H9 (cell line): ENCODE measurements at regions not wholly inside any gene's neighbourhood (a gene's known extent, or its start where the extent isn't known, plus 50 kb on each side); places are given as distances from the start of the nearest gene placed in this dataset.

Experiments
- DNase-seq: peaks from one replicate; pipeline ENCODE4 v3.0.0-alpha.2; 2017
- H2AFZ ChIP-seq: one replicate; pipeline ENCODE4 v1.6.1; 2013; ENCODE audit warnings: mild to moderate bottlenecking, low read length, control low read depth, moderate library complexity
- H2AK5ac ChIP-seq: 2 replicates; pipeline ENCODE4 v1.6.1; 2013; ENCODE audit warnings: low read length, control low read depth, mixed read lengths; ENCODE audit not compliant: insufficient read length
- H2BK120ac ChIP-seq: one replicate; pipeline ENCODE4 v1.6.1; 2013; ENCODE audit warnings: low read depth, mild to moderate bottlenecking, low read length, control low read depth, inconsistent platforms; ENCODE audit not compliant: poor library complexity, severe bottlenecking
- H2BK12ac ChIP-seq: 2 replicates; pipeline ENCODE4 v1.6.1; 2013; ENCODE audit warnings: low read length, control low read depth, mixed read lengths, low read depth; ENCODE audit not compliant: insufficient read length
- H2BK15ac ChIP-seq: 2 replicates; pipeline ENCODE4 v1.6.1; 2013; ENCODE audit warnings: low read depth, low read length, control low read depth
- H2BK20ac ChIP-seq: one replicate; pipeline ENCODE4 v1.6.1; 2013; ENCODE audit warnings: low read depth, mild to moderate bottlenecking, low read length, control low read depth, inconsistent platforms; ENCODE audit not compliant: poor library complexity, severe bottlenecking
- H2BK5ac ChIP-seq: 2 replicates; pipeline ENCODE4 v1.6.1; 2013; ENCODE audit warnings: low read length, control low read depth, mixed read lengths; ENCODE audit not compliant: insufficient read length
- H3K14ac ChIP-seq: 2 replicates; pipeline ENCODE4 v1.6.1; 2013; ENCODE audit warnings: low read length, control low read depth; ENCODE audit not compliant: insufficient read depth
- H3K18ac ChIP-seq: 2 replicates; pipeline ENCODE4 v1.6.1; 2013; ENCODE audit warnings: low read depth, mild to moderate bottlenecking, mixed read lengths, low read length, control low read depth; ENCODE audit not compliant: insufficient read length
- H3K23ac ChIP-seq: 2 replicates; pipeline ENCODE4 v1.6.1; 2013; ENCODE audit warnings: low read length, control low read depth, mixed read lengths, low read depth; ENCODE audit not compliant: insufficient read length
- H3K23me2 ChIP-seq: 2 replicates; pipeline ENCODE4 v1.6.1; 2013; ENCODE audit warnings: low read depth, mild to moderate bottlenecking, mixed read lengths, low read length, control low read depth; ENCODE audit not compliant: insufficient read length, poor library complexity, severe bottlenecking
- H3K27ac ChIP-seq: 2 replicates; pipeline ENCODE4 v1.5.1; 2013; ENCODE audit warnings: low read length, control low read depth, mixed read lengths, low read depth; ENCODE audit not compliant: insufficient read length
- H3K27me3 ChIP-seq: 2 replicates; pipeline ENCODE4 v1.6.1; 2013; ENCODE audit warnings: low read length, control low read depth, inconsistent platforms; ENCODE audit not compliant: insufficient read depth
- H3K4ac ChIP-seq: 2 replicates; pipeline ENCODE4 v1.6.1; 2013; ENCODE audit warnings: low read depth, mild to moderate bottlenecking, control low read depth, inconsistent platforms, low read length, moderate library complexity
- H3K4me1 ChIP-seq: 2 replicates; pipeline ENCODE4 v1.6.1; 2013; ENCODE audit warnings: low read length, control low read depth, inconsistent platforms; ENCODE audit not compliant: insufficient read depth
- H3K4me2 ChIP-seq: 2 replicates; pipeline ENCODE4 v1.6.1; 2013; ENCODE audit warnings: low read length, control low read depth, mixed read lengths; ENCODE audit not compliant: insufficient read length, insufficient read depth
- H3K56ac ChIP-seq: 2 replicates; pipeline ENCODE4 v1.6.1; 2013; ENCODE audit warnings: low read depth, mild to moderate bottlenecking, mixed read lengths, low read length, control low read depth; ENCODE audit not compliant: insufficient read length
- H3K79me1 ChIP-seq: 2 replicates; pipeline ENCODE4 v1.6.1; 2013; ENCODE audit warnings: low read depth, mild to moderate bottlenecking, moderate library complexity, low read length, control low read depth, inconsistent platforms; ENCODE audit not compliant: insufficient read depth, poor library complexity, severe bottlenecking
- H3K79me2 ChIP-seq: 2 replicates; pipeline ENCODE4 v1.6.1; 2013; ENCODE audit warnings: low read length, control low read depth, inconsistent platforms; ENCODE audit not compliant: insufficient read depth
- H3K9ac ChIP-seq: 2 replicates; pipeline ENCODE4 v1.6.1; 2013; ENCODE audit warnings: low read length, control low read depth, mixed read lengths; ENCODE audit not compliant: insufficient read length; ENCODE audit errors: extremely low read depth
- H3K9me3 ChIP-seq: one replicate; pipeline ENCODE4 v1.6.1; 2013; ENCODE audit warnings: low read depth, low read length, inconsistent platforms; ENCODE audit not compliant: control insufficient read depth
- H3T11ph ChIP-seq: one replicate; pipeline ENCODE4 v1.6.1; 2013; ENCODE audit warnings: mild to moderate bottlenecking, low read length, control low read depth, inconsistent platforms
- H4K20me1 ChIP-seq: one replicate; pipeline ENCODE4 v1.6.1; 2013; ENCODE audit not compliant: control insufficient read depth, insufficient read length, insufficient read depth
- H4K5ac ChIP-seq: 2 replicates; pipeline ENCODE4 v1.6.1; 2013; ENCODE audit warnings: low read depth, mild to moderate bottlenecking, mixed read lengths, low read length, control low read depth; ENCODE audit not compliant: insufficient read length
- H4K8ac ChIP-seq: replicated peaks from 2 replicates; pipeline ENCODE4 v1.6.1; 2013; ENCODE audit warnings: low read length, control low read depth, mixed read lengths, low read depth; ENCODE audit not compliant: insufficient read length
- H4K91ac ChIP-seq: 2 replicates; pipeline ENCODE4 v1.6.1; 2013; ENCODE audit warnings: low read depth, mild to moderate bottlenecking, moderate library complexity, mixed read lengths, low read length, control low read depth; ENCODE audit not compliant: insufficient read length
- H3K27ac Mint-ChIP-seq, 3 experiments: 2 replicates in 2 of 3; 3 replicates in 1 of 3; pipeline ENCODE4 v1.8.0; 2020 to 2021; ENCODE audit warnings: mixed read lengths in 3 of 3, mild to moderate bottlenecking in 1 of 3, moderate library complexity in 1 of 3
- H3K27me3 Mint-ChIP-seq: 2 replicates; pipeline ENCODE4 v1.8.0; 2021; ENCODE audit warnings: low read depth, mild to moderate bottlenecking, moderate library complexity, mixed read lengths
- H3K36me3 Mint-ChIP-seq, 3 experiments: 2 replicates in 2 of 3; 3 replicates in 1 of 3; pipeline ENCODE4 v1.8.0; 2020 to 2021; ENCODE audit warnings: low read depth in 3 of 3, mixed read lengths in 3 of 3; ENCODE audit not compliant: insufficient read depth in 1 of 3
- H3K4me1 Mint-ChIP-seq, 2 experiments: 2 replicates each; pipeline ENCODE4 v1.8.0; 2020; ENCODE audit warnings: mixed read lengths in 2 of 2
- H3K4me3 Mint-ChIP-seq, 2 experiments: 2 replicates in 1 of 2; 3 replicates in 1 of 2; pipeline ENCODE4 v1.8.0; 2020 to 2021; ENCODE audit warnings: mild to moderate bottlenecking in 2 of 2, mixed read lengths in 2 of 2, moderate library complexity in 1 of 2
- H3K9me3 Mint-ChIP-seq, 2 experiments: 2 replicates in 1 of 2; 3 replicates in 1 of 2; pipeline ENCODE4 v1.8.0; 2020; ENCODE audit warnings: mild to moderate bottlenecking in 2 of 2, mixed read lengths in 2 of 2, moderate library complexity in 1 of 2
- whole genome bisulfite sequencing: extraction: QIAGEN DNeasy Blood & Tissue Kit; methylation state at CpG from one replicate; pipeline ENCODE4 v1.1.7; 2013; ENCODE audit warnings: missing lambda C conversion rate, low lambda C conversion rate, mixed read lengths; ENCODE audit not compliant: insufficient read length; ENCODE audit errors: extremely low coverage; 5-methylcytosine and 5-hydroxymethylcytosine counted together
- TF ChIP-seq, protein P1 (sequence below): fragments of 200-600 bp; sonication (generic); conservative IDR thresholded peaks from 3 replicates; pipeline ENCODE4 v1.8.0; 2021; ENCODE audit warnings: antibody characterized with exemption, mild to moderate bottlenecking

- H3K4ac ChIP-seq = no peak overlapping the region
- no peaks in the 10 kb centered on the region; a peak in 1 of 5 replicates for H3K9me3 Mint-ChIP-seq
- H2BK120ac ChIP-seq = no peak overlapping the region
- no peak overlapping the region for H3K27ac Mint-ChIP-seq
- no peaks in the 10 kb centered on the region for H3K79me1 ChIP-seq
- no peak overlapping the region for H3K56ac ChIP-seq
- H3K23ac ChIP-seq = no peak overlapping the region
- peaks cover 10% of the 10 kb centered on the region for H3K27me3 Mint-ChIP-seq
- H4K91ac ChIP-seq = no peak overlapping the region
- H3K36me3 Mint-ChIP-seq = no peaks in the 10 kb centered on the region
- no peak overlapping the region for H3K18ac ChIP-seq
- WGBS = no CpG with 5 or more reads among the region's 5 CpGs
- H3K4me1 Mint-ChIP-seq = peaks cover 17 to 20% of the 10 kb centered on the region in 2 experiments
- H3K4me2 ChIP-seq = no peak overlapping the region
- H3T11ph ChIP-seq = no peak overlapping the region
- no peak overlapping the region for H4K5ac ChIP-seq
- no peaks in the 10 kb centered on the region for H3K23me2 ChIP-seq
- DNase-seq = no peak
- no peak overlapping the region for H2BK20ac ChIP-seq
- no peak overlapping the region for H2BK15ac ChIP-seq
- H3K79me2 ChIP-seq = no peaks in the 10 kb centered on the region
- H3K4me1 ChIP-seq = peaks cover 9% of the 10 kb centered on the region; the same call in 1 of the 2 replicates
- no peak overlapping the region for H3K4me3 Mint-ChIP-seq
- no peak overlapping the region for H4K8ac ChIP-seq
- H3K9ac ChIP-seq = no peak overlapping the region
- no peak overlapping the region for H2BK5ac ChIP-seq
- TF ChIP-seq, protein P1, sequence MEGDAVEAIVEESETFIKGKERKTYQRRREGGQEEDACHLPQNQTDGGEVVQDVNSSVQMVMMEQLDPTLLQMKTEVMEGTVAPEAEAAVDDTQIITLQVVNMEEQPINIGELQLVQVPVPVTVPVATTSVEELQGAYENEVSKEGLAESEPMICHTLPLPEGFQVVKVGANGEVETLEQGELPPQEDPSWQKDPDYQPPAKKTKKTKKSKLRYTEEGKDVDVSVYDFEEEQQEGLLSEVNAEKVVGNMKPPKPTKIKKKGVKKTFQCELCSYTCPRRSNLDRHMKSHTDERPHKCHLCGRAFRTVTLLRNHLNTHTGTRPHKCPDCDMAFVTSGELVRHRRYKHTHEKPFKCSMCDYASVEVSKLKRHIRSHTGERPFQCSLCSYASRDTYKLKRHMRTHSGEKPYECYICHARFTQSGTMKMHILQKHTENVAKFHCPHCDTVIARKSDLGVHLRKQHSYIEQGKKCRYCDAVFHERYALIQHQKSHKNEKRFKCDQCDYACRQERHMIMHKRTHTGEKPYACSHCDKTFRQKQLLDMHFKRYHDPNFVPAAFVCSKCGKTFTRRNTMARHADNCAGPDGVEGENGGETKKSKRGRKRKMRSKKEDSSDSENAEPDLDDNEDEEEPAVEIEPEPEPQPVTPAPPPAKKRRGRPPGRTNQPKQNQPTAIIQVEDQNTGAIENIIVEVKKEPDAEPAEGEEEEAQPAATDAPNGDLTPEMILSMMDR = no peak
- no peak overlapping the region for H2BK12ac ChIP-seq
- no peaks in the 10 kb centered on the region for H3K9me3 ChIP-seq
- H3K27ac ChIP-seq = no peak overlapping the region
- no peak overlapping the region for H2AK5ac ChIP-seq
- H4K20me1 ChIP-seq = no peaks in the 10 kb centered on the region
- H2AFZ ChIP-seq = no peak overlapping the region
- H3K14ac ChIP-seq = no peak overlapping the region
- no peaks in the 10 kb centered on the region for H3K27me3 ChIP-seq
Measured at GRCh38 chr16:86305440-86305839, 204.9 kb upstream of the FOXF1 start.
